NT2/D1 (cell line): ENCODE measurements at regions not wholly inside any gene's neighbourhood (a gene's known extent, or its start where the extent isn't known, plus 50 kb on each side); places are given as distances from the start of the nearest gene placed in this dataset.

Experiments
- SUZ12 ChIP-seq: IDR thresholded peaks from 2 replicates; pipeline ENCODE4 v1.6.1; 2011; ENCODE audit not compliant: insufficient read length, insufficient read depth; ENCODE audit errors: extremely low read depth
- YY1 ChIP-seq: IDR thresholded peaks from 2 replicates; pipeline ENCODE4 v1.6.1; 2011; ENCODE audit not compliant: insufficient read length, insufficient read depth
- ZNF274 ChIP-seq: IDR thresholded peaks from 2 replicates; pipeline ENCODE4 v1.6.1; 2011; ENCODE audit warnings: mild to moderate bottlenecking, low read depth, low read length

GRCh38 chr3:5768281-5768945, 580.9 kb downstream of the EDEM1 start:
- no peak for TF ChIP-seq YY1
- TF ChIP-seq SUZ12, result no peak
- TF ChIP-seq ZNF274, result no peak
